Panc1 (cell line): ENCODE measurements at regions not wholly inside any gene's neighbourhood (a gene's known extent, or its start where the extent isn't known, plus 50 kb on each side); places are given as distances from the start of the nearest gene placed in this dataset.

Experiments
- ATAC-seq: fragments of 200-7000 bp; cut with Tn5 transposase; 2 replicates; pipeline ENCODE4 v1.9.1; 2020; ENCODE audit warnings: mild to moderate bottlenecking, moderate library complexity
- BruUV-seq: library from RNA; stranded (reverse); fragments of 400-500 nt; replicated peaks from 2 replicates; lab custom pipeline; 2021; lab: Mats Ljungman, UMichigan
- CTCF ChIA-PET: fragments of 300-600 bp; sonication (Branson Sonifier 250); formaldehyde crosslinking; loops from one replicate; lab custom pipeline; 2022; ENCODE audit warnings: antibody characterized with exemption; lab: Charles Lee
- POLR2A ChIA-PET: fragments of 300-600 bp; sonication (Branson Sonifier 250); formaldehyde crosslinking; loops from one replicate; lab custom pipeline; 2022; ENCODE audit warnings: antibody characterized with exemption; lab: Charles Lee
- DNase-seq: peaks from one replicate; pipeline ENCODE4 v3.0.0-alpha.2; 2010; ENCODE audit warnings: low read depth, low spot score
- H3K27ac ChIP-seq: 2 replicates; pipeline ENCODE4 v1.5.1; 2011; ENCODE audit warnings: mild to moderate bottlenecking, low read length, inconsistent platforms
- H3K27me3 ChIP-seq: fragments of 200-500 bp; sonication (Bioruptor generic); 2 replicates; pipeline ENCODE4 v1.6.0; 2014; ENCODE audit warnings: low read length, inconsistent platforms; ENCODE audit not compliant: control insufficient read depth, insufficient read depth
- H3K36me3 ChIP-seq: fragments of 200-500 bp; sonication (Bioruptor generic); 2 replicates; pipeline ENCODE4 v1.5.1; 2014; ENCODE audit warnings: inconsistent platforms, mild to moderate bottlenecking, low read length, moderate library complexity; ENCODE audit not compliant: control insufficient read depth, insufficient read depth
- H3K4me1 ChIP-seq: 2 replicates; pipeline ENCODE4 v1.5.1; 2011; ENCODE audit warnings: inconsistent platforms, mild to moderate bottlenecking, low read length, moderate library complexity; ENCODE audit not compliant: control insufficient read depth, insufficient read depth
- H3K4me3 ChIP-seq, 2 experiments: 2 replicates each; pipeline ENCODE4 v1.5.1; 2011 to 2012; ENCODE audit warnings: low read depth in 2 of 2, low read length in 2 of 2, mild to moderate bottlenecking in 2 of 2, inconsistent platforms in 1 of 2, moderate library complexity in 1 of 2
- H3K9me3 ChIP-seq: fragments of 200-500 bp; sonication (Bioruptor generic); 2 replicates; pipeline ENCODE4 v1.5.1; 2014; ENCODE audit warnings: low read depth, mild to moderate bottlenecking, inconsistent platforms, low read length, moderate library complexity; ENCODE audit not compliant: control insufficient read depth, insufficient read depth
- POLR2AphosphoS5 ChIP-seq: IDR thresholded peaks from 2 replicates; pipeline ENCODE4 v1.6.1; 2012; ENCODE audit warnings: mild to moderate bottlenecking, low read depth, low read length, moderate library complexity
- SIN3A ChIP-seq: IDR thresholded peaks from 2 replicates; pipeline ENCODE4 v1.6.1; 2012; ENCODE audit warnings: low read depth, mild to moderate bottlenecking, low read length, moderate library complexity, borderline replicate concordance; ENCODE audit not compliant: insufficient read depth
- TCF7L2 ChIP-seq: IDR thresholded peaks from 2 replicates; pipeline ENCODE4 v1.6.1; 2011; ENCODE audit warnings: mild to moderate bottlenecking, low read depth, low read length, inconsistent platforms
- in situ Hi-C: cut with HindIII; loops from 2 replicates; pipeline ENCODE4 v1.10.0; 2016; ENCODE audit warnings: low sequenced_read_pairs, low pct_unique_long_range_greater_than_20kb
- intact Hi-C: fragments of 100-400 bp; cut with micrococcal nuclease; formaldehyde crosslinking; loops from one replicate; pipeline ENCODE4 v1.10.0; 2022; ENCODE audit not compliant: unreplicated experiment
- TF ChIP-seq, protein P1 (sequence below), 2 experiments: IDR thresholded peaks; 2 replicates each; pipeline ENCODE4 v1.6.1; 2011 to 2012; ENCODE audit warnings: low read depth in 2 of 2, control low read depth in 1 of 2, low read length in 1 of 2, mild to moderate bottlenecking in 1 of 2, moderate library complexity in 1 of 2; ENCODE audit not compliant: insufficient read depth in 1 of 2
- TF ChIP-seq, protein P2 (sequence below): fragments of 450-650 bp; IDR thresholded peaks from 2 replicates; pipeline ENCODE4 v1.5.1; 2017; ENCODE audit warnings: mild to moderate bottlenecking

DNA sequence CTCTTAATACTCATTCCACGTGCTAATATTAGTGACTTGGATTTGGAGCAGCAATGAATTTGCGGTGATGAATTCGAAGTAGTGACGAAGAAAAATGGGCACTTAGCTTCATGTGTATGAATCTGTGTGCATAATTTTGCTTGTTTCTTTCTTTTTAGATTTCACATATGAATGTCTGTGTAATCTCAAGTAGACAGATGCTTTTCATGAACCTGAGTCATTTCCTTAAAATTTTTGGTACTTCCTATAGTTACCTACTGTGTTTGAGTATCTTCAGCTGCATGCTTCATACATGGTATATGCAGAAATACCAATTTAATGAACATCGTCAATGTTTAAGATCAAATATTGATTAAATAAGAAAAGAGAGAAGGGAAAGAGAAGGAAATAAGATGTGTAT lies 540.2 kb downstream of the RAB38 start:
- ATAC-seq (no peak), DNase-seq (no peak)
- POLR2A ChIA-PET: no interaction called here
- in situ Hi-C loops: no loop called here
- intact Hi-C loops: no loop called here
- no peaks in the 10 kb centered on the region for H3K27me3 ChIP-seq
- no peaks in the 10 kb centered on the region for H3K4me1 ChIP-seq
- H3K36me3 ChIP-seq: no peaks in the 10 kb centered on the region
- no peak overlapping the region for H3K27ac ChIP-seq
- no peaks in the 10 kb centered on the region for H3K9me3 ChIP-seq
- no peak overlapping the region for H3K4me3 ChIP-seq
- TF ChIP-seq SIN3A (no peak), TCF7L2 (no peak), POLR2AphosphoS5 (no peak)
- TF ChIP-seq, protein P1, sequence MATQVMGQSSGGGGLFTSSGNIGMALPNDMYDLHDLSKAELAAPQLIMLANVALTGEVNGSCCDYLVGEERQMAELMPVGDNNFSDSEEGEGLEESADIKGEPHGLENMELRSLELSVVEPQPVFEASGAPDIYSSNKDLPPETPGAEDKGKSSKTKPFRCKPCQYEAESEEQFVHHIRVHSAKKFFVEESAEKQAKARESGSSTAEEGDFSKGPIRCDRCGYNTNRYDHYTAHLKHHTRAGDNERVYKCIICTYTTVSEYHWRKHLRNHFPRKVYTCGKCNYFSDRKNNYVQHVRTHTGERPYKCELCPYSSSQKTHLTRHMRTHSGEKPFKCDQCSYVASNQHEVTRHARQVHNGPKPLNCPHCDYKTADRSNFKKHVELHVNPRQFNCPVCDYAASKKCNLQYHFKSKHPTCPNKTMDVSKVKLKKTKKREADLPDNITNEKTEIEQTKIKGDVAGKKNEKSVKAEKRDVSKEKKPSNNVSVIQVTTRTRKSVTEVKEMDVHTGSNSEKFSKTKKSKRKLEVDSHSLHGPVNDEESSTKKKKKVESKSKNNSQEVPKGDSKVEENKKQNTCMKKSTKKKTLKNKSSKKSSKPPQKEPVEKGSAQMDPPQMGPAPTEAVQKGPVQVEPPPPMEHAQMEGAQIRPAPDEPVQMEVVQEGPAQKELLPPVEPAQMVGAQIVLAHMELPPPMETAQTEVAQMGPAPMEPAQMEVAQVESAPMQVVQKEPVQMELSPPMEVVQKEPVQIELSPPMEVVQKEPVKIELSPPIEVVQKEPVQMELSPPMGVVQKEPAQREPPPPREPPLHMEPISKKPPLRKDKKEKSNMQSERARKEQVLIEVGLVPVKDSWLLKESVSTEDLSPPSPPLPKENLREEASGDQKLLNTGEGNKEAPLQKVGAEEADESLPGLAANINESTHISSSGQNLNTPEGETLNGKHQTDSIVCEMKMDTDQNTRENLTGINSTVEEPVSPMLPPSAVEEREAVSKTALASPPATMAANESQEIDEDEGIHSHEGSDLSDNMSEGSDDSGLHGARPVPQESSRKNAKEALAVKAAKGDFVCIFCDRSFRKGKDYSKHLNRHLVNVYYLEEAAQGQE (IDR thresholded peaks at IDR 0.05; ENCODE audit: insufficient read depth in 1 of 2, low read depth in 2 of 2, low read length in 1 of 2): no peak
- TF ChIP-seq, protein P2, sequence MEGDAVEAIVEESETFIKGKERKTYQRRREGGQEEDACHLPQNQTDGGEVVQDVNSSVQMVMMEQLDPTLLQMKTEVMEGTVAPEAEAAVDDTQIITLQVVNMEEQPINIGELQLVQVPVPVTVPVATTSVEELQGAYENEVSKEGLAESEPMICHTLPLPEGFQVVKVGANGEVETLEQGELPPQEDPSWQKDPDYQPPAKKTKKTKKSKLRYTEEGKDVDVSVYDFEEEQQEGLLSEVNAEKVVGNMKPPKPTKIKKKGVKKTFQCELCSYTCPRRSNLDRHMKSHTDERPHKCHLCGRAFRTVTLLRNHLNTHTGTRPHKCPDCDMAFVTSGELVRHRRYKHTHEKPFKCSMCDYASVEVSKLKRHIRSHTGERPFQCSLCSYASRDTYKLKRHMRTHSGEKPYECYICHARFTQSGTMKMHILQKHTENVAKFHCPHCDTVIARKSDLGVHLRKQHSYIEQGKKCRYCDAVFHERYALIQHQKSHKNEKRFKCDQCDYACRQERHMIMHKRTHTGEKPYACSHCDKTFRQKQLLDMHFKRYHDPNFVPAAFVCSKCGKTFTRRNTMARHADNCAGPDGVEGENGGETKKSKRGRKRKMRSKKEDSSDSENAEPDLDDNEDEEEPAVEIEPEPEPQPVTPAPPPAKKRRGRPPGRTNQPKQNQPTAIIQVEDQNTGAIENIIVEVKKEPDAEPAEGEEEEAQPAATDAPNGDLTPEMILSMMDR: no peak
- BruUV-seq: no TSS peak
- CTCF ChIA-PET: no interaction called here

DNA sequence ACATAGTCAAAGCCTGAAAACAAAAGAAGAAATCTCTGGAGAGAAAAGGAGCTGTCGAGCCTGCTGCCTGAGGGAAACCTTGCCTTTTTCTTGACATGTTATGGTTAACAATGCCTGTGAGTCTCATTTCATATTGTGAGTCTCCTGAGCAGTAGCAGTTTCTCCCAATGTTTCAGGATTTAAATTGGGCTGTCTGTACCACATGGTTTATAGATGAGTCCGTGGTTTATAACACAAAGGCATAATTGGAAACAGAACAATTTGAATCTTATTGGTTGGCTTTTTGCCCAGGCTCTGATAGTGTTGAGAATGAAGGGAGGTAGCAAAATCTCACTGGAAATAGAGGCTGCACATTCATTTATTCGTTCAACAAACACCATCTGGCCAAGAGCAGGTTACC lies 540.9 kb downstream of the RAB38 start:
- no peaks in the 10 kb centered on the region for H3K4me1 ChIP-seq
- no peak overlapping the region for H3K4me3 ChIP-seq
- POLR2A ChIA-PET: no interaction called here
- no peaks in the 10 kb centered on the region for H3K9me3 ChIP-seq
- no peak overlapping the region for H3K27ac ChIP-seq
- in situ Hi-C loops (no loop called here), intact Hi-C loops (no loop called here)
- H3K36me3 ChIP-seq: no peaks in the 10 kb centered on the region
- no peak for TF ChIP-seq TCF7L2
- TF ChIP-seq SIN3A: no peak
- TF ChIP-seq, protein P2: no peak
- no peak for TF ChIP-seq POLR2AphosphoS5
- TF ChIP-seq, protein P1 (IDR thresholded peaks at IDR 0.05; ENCODE audit: insufficient read depth in 1 of 2, low read depth in 2 of 2, low read length in 1 of 2): no peak
- no peaks in the 10 kb centered on the region for H3K27me3 ChIP-seq
- CTCF ChIA-PET: no interaction called here
- ATAC-seq (no peak), DNase-seq (no peak)
- no TSS peak for BruUV-seq
